ENCODE measurements at regions not wholly inside any gene's neighbourhood (a gene's known extent, or its start where the extent isn't known, plus 50 kb on each side); places are given as distances from the start of the nearest gene placed in this dataset.
"Not testable (repeated sequence)": the region's sequence is repeated elsewhere in the genome, so short reads cannot be mapped to it uniquely, and the experiment has no call there.

GRCh38 chr14:57051633-57052032 is 217.1 kb downstream of the EXOC5 start:
- intact Hi-C loops (cut with DNase I), result no loop called here
- no peak for DNase-seq
- Histone ChIP-seq H3K4me1 (no peaks in the 10 kb centered on the region), H3K27me3 (no peaks in the 10 kb centered on the region), H3K36me3 (no peaks in the 10 kb centered on the region), H3K9me3 (no peaks in the 10 kb centered on the region), H3K27ac (no peak overlapping the region), H3K4me3 (replicated peaks in 1 of 3) (no peak overlapping the region)
- 80 to 85% methylated on average over 7 of the region's 7 CpGs for WGBS, 2 donors
- TF ChIP-seq POLR2A (IDR thresholded peaks at IDR 0.05) (no peak), CTCF (IDR thresholded peaks at IDR 0.05) (no peak)

DNA sequence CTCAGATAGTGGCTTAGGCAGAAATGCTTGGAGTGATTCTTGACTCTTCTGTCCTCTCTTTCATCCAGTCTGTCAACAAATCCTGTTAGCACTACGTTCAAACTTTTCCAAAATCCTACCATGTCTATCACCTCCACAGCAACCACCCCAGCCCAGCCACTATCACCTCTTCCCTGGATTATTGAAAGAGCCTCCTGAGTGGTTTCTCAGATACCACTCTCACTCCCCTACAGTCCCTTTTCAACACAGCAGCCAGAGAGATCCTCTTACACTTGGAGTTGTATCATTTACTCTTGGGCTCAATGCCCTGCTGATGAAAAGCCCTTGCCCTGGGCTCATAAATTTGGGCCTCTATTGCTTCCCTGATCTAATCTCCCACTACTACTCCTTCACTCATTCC is 218.9 kb downstream of the EXOC5 start:
- intact Hi-C loops (cut with DNase I), result no loop called here
- H3K36me3 ChIP-seq, result no peaks in the 10 kb centered on the region
- H3K9me3 ChIP-seq, result no peaks in the 10 kb centered on the region
- no peak for DNase-seq
- WGBS, 2 donors, result 23 to 56% methylated on average over 1 of the region's 1 CpG
- no peak overlapping the region for H3K4me3 ChIP-seq (replicated peaks in 1 of 3)
- H3K27me3 ChIP-seq, result no peaks in the 10 kb centered on the region
- no peaks in the 10 kb centered on the region for H3K4me1 ChIP-seq
- TF ChIP-seq CTCF (IDR thresholded peaks at IDR 0.05), result no peak
- no peak for TF ChIP-seq POLR2A (IDR thresholded peaks at IDR 0.05)
- H3K27ac ChIP-seq, result no peak overlapping the region

DNA sequence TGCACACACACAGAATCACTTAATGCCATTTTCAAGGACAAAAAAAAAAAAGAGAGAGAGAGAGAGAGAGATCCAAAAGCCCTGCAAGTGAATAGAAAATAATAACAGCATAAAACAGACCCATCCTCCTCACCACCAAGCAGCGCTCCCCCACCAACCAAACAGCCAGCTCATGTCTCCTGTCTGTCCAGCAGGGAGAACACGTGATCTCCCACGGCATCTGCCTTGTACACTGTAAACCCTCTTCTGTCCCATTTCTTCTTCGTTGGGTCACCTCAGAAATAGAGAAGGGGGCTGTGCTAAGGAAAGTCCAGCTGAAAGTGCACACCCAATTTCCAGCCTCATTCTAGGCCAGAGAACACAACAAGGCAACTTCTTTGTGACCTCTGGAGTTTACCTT is 222.5 kb downstream of the EXOC5 start:
- WGBS, 2 donors, result 66 to 71% methylated on average over 4 of the region's 4 CpGs
- Histone ChIP-seq H3K27me3 (no peaks in the 10 kb centered on the region), H3K27ac (no peak overlapping the region), H3K4me3 (replicated peaks in 1 of 3) (no peak overlapping the region), H3K9me3 (no peaks in the 10 kb centered on the region), H3K36me3 (no peaks in the 10 kb centered on the region), H3K4me1 (no peaks in the 10 kb centered on the region)
- no peak for DNase-seq
- intact Hi-C loops (cut with DNase I), result no loop called here
- TF ChIP-seq CTCF (IDR thresholded peaks at IDR 0.05), result no peak
- TF ChIP-seq POLR2A (IDR thresholded peaks at IDR 0.05), result no peak

GRCh38 chr14:57044101-57044973 is 224.4 kb downstream of the EXOC5 start:
- WGBS, 2 donors, result 72 to 90% methylated on average over 5 of the region's 5 CpGs
- H3K27ac ChIP-seq; H3K4me1 ChIP-seq; intact Hi-C loops (cut with DNase I); H3K4me3 ChIP-seq (replicated peaks in 1 of 3); DNase-seq; H3K27me3 ChIP-seq; H3K36me3 ChIP-seq; H3K9me3 ChIP-seq: not testable (repeated sequence)

- no peak overlapping the region for H3K27ac ChIP-seq
- no peak overlapping the region for H3K4me3 ChIP-seq (replicated peaks in 1 of 3)
- no peaks in the 10 kb centered on the region for H3K4me1 ChIP-seq
- no peak for DNase-seq
- no peaks in the 10 kb centered on the region for H3K27me3 ChIP-seq
- intact Hi-C loops (cut with DNase I), result no loop called here
- 69 to 77% methylated on average over 1 of the region's 1 CpG for WGBS, 2 donors
- TF ChIP-seq CTCF (IDR thresholded peaks at IDR 0.05) (no peak), POLR2A (IDR thresholded peaks at IDR 0.05) (no peak)
- no peaks in the 10 kb centered on the region for H3K9me3 ChIP-seq
- no peaks in the 10 kb centered on the region for H3K36me3 ChIP-seq
Measured at GRCh38 chr14:57038689-57039088, 228.4 kb upstream of the OTX2 start.
